ENCODE measurements at regions not wholly inside any gene's neighbourhood (a gene's known extent, or its start where the extent isn't known, plus 50 kb on each side); places are given as distances from the start of the nearest gene placed in this dataset.

DNA sequence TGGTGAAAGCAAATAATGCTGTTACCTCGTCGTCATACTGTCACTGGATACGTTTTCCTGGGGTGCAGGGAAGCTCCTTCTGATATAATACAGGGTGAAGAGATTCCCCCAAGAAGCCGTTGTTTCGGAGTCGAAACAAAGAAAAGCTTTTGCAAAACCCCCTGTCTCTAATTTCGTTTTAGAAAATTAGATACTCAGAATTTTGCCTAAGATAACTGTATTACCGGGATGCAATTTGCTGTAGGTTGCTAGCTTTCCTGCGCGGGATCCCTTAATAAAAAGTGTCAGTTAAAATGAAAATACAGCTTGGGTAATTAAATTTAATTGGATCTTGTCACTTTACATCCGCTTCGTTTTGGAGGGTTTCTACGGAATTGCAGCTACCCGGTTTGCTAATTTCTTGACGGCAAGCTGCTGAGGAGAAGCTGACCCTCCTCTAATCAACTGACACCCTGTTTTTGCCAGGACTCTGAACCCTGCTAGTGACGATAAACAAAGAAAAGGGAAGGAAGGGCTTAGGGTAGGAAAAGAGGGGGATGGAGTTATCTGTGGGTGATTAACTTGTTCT, 174.6 kb downstream of the SHOX start:
- no peak for TF ChIP-seq CTCF (IDR thresholded peaks at IDR 0.05 in 8 of 11, conservative IDR thresholded peaks at IDR 0.05 in 3 of 11)
- TF ChIP-seq POLR2A (IDR thresholded peaks at IDR 0.05), result no peak
